Upper lobe of left lung (tissue), 4 donors: ENCODE measurements at regions not wholly inside any gene's neighbourhood (a gene's known extent, or its start where the extent isn't known, plus 50 kb on each side); places are given as distances from the start of the nearest gene placed in this dataset.

Experiments
- EP300 ChIP-seq, 4 donors: sonication (generic); formaldehyde crosslinking; IDR thresholded peaks; one replicate each; pipeline ENCODE4 v1.5.1; 2017; ENCODE audit warnings: antibody characterized with exemption in 4 of 4, control low read depth in 2 of 4
- TF ChIP-seq, protein P1 (sequence below), 6 experiments: fragments of 450-650 bp in 4 of 6; fragments of 200-600 bp in 2 of 6; sonication (generic) in 2 of 6; IDR thresholded peaks; one replicate each; pipeline ENCODE4 v1.5.1; 2016 to 2019; ENCODE audit warnings: antibody characterized with exemption in 6 of 6

GRCh38 chr11:69997352-69997751 lies 80.8 kb upstream of the ANO1 start:
- no peak for TF ChIP-seq EP300 (IDR thresholded peaks at IDR 0.05)
- TF ChIP-seq, protein P1, sequence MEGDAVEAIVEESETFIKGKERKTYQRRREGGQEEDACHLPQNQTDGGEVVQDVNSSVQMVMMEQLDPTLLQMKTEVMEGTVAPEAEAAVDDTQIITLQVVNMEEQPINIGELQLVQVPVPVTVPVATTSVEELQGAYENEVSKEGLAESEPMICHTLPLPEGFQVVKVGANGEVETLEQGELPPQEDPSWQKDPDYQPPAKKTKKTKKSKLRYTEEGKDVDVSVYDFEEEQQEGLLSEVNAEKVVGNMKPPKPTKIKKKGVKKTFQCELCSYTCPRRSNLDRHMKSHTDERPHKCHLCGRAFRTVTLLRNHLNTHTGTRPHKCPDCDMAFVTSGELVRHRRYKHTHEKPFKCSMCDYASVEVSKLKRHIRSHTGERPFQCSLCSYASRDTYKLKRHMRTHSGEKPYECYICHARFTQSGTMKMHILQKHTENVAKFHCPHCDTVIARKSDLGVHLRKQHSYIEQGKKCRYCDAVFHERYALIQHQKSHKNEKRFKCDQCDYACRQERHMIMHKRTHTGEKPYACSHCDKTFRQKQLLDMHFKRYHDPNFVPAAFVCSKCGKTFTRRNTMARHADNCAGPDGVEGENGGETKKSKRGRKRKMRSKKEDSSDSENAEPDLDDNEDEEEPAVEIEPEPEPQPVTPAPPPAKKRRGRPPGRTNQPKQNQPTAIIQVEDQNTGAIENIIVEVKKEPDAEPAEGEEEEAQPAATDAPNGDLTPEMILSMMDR (IDR thresholded peaks at IDR 0.05): no peak
